MM.1S (cell line): ENCODE measurements at regions not wholly inside any gene's neighbourhood (a gene's known extent, or its start where the extent isn't known, plus 50 kb on each side); places are given as distances from the start of the nearest gene placed in this dataset.

ENCODE experiments used
- CTCF ChIP-seq: fragments of 300-600 bp; sonication (generic); IDR thresholded peaks from 2 replicates; pipeline ENCODE4 v1.5.1; 2016; ENCODE audit warnings: antibody characterized with exemption, low read length, mixed read lengths
- EZH2 ChIP-seq: fragments of 300-600 bp; sonication (generic); optimal IDR thresholded peaks from 2 replicates; pipeline ENCODE3; 2017; ENCODE audit warnings: low read depth, mild to moderate bottlenecking, antibody characterized with exemption, low read length, mixed read lengths
- EZH2phosphoT487 ChIP-seq: fragments of 300-600 bp; sonication (generic); IDR thresholded peaks from 2 replicates; pipeline ENCODE4 v1.6.1; 2018; ENCODE audit warnings: antibody characterized with exemption, low read length

GRCh38 chr5:124859027-124859426 is 112.6 kb upstream of the ZNF608 start:
- TF ChIP-seq EZH2 (no peak), CTCF (no peak), EZH2phosphoT487 (no peak)
